HG03521 (cell line): ENCODE measurements at regions not wholly inside any gene's neighbourhood (a gene's known extent, or its start where the extent isn't known, plus 50 kb on each side); places are given as distances from the start of the nearest gene placed in this dataset.
"Not testable (repeated sequence)": the region's sequence is repeated elsewhere in the genome, so short reads cannot be mapped to it uniquely, and the experiment has no call there.

Source experiments
- ATAC-seq: cut with Tn5 transposase; IDR thresholded peaks from one replicate; pipeline ENCODE4 v1.9.1; 2021; ENCODE audit warnings: mild to moderate bottlenecking, moderate library complexity; ENCODE audit not compliant: unreplicated experiment

DNA sequence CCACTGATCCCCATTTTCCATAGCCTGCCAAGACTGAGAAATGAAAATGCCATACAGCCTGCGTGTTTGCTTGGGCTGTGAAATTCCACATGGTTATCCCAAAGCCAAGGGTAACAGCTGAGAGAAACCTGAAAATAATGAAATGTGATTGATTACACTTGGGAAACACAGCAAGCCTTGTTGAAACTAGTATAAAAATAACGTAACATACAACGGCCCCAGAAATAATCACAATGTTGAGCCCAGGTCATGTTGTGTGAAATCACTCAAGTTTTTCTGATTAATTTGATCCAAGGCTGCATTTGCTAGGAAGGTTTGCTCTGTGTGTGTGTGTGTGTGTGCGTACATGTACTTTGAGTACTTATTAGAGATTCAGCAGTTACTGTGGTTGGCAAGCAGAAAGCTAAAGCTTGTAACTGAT lies 269.0 kb downstream of the OXSM start:
- ATAC-seq = no peak

DNA sequence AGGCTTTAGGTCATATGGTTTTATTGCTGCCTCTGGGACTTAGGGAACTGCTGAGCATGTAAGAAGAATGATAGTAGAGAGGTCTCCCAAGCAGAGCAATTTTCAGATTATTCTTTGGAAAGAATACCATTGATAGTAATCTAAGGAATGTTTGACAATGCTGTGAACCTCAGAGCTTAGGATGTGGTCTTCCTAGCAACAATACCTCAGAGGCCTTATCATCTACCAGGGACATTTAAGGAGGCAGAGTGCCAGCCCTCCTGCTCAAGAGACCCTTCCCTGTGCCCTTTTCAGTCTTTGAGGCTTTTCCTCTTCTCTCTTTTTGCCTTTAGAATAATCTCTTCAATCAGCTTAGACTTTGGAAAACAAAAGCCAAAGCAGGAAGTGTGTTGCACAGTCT lies 272.1 kb downstream of the OXSM start:
- no peak for ATAC-seq

DNA sequence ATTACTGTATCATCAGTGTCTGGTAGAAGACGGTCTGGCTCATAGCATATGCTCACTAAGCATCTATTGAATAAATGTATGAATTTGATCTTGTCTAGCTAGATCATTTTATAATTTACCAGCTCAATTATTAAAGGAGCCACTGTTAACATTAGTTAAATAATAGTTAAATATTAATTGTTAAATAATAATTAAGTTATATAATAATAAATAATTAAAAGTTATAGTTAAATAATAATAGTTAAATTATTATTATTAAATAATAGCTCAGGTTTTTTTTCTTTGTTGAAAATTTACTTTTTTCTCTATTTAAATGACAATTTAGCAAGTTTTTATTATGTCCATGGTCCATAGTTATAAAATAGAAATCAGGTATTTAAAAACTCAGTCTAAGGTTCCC lies 274.4 kb downstream of the OXSM start:
- ATAC-seq = no peak

DNA sequence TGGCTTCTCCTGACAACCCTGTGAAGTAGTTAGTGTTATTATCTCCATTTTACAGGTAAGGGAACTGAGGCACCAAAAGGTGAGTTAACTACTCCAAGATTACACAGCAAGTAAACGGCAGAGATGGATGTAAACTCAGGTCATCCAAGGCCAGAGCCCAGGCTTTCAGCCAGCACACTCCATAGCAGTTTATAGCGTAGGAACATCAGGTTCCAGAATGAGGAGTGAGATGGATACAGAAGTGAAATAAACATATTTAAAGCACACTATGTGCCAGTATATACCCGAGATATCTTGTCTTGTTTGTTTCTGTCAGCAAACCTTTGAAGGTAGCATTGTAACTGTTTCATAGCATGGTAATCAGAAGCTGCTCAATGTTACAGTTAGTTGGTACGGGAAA lies 279.0 kb downstream of the OXSM start:
- ATAC-seq = no peak

DNA sequence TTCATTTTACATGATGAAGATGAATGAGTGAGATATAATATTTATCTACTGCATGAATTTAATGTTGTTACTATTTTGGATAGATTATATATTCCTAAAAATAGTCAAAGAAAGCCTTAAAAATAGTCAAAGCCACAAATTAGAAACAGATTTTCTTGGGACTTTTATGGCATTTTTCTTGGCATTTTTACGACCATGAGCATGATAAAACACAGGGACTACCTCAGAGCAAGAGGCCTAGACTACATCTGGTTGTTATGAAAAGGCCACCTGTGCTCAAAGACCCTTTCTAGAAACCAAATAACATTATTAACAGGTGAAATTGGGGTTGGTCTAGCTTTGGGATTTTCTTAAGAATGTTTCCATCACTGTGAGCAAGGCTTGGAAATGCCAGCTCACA lies 281.0 kb downstream of the OXSM start:
- ATAC-seq = no peak

DNA sequence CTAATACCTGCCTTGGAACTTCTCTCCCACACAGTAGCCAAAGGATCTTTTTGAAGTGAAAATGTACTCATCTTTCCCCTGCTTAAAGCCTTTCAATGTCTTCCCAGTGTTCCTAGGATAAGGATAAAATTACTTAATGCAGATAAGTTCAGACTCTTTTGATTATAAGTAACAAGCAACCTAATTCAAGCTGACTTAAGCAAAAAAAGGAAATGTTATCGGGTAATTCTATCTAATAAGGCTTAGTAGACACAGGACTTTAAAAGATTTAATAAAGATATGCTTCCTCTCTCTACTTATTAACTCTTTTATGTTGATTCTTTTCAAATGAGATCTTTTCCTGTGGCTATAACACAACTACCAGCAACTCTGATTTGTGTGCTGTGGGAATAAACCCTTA lies 284.2 kb downstream of the OXSM start:
- ATAC-seq = no peak

DNA sequence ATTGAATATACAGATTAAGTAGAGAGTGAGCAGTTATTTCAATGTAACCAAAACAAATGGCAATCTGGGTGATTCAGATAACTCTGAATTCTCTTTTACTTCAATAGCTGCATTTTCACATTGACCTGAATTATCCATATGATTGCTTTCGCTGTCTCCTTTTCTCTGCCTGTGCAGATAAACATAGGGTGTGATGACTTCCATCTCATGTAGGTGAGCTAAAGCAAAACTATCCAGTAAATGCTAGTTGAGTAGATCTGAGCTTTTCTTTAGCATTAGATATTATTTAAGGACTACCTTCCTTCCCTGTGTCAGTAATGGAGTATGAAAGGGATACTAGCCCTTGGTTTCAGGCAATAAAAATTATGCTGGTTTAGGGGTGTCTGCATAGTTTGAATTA lies 288.6 kb downstream of the OXSM start:
- no peak for ATAC-seq

DNA sequence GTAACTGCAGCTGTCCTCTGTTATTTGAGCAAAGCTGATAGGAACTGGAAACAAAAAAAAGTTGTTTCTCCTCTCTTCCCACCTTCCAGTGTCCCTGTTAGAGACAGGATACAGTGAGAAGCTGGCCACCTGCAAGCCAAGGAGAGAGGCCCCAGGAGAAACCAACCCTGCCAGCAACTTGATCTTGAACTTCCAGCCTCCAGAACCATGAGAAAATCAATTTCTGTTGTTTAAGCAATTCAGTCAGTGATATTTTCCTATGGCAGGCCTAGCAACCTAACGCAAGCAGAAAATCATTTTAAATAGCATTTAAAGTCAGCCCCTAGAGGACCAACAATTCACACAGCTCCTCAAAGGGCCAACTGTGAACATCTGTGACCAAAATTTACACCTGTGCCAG lies 291.3 kb downstream of the OXSM start:
- ATAC-seq = no peak

DNA sequence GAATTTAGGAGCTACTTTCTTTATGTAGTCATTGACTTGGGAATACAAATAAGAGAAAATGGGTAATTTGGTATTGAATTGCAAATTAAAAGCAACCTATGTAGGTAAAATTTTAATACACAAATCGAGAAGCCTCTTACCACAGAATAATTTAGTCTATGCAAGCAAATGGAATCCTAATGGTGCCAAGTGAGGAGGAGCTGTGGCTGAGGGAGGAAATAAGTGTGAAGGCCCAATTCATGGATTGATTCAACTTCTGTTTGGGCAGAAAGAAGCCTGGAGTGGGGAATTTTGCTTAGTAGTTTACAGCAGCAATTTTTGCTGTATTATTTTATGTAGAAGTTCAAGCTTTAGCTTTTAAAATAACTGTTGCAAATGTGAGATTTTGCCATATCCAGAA lies 291.9 kb downstream of the OXSM start:
- ATAC-seq = no peak

DNA sequence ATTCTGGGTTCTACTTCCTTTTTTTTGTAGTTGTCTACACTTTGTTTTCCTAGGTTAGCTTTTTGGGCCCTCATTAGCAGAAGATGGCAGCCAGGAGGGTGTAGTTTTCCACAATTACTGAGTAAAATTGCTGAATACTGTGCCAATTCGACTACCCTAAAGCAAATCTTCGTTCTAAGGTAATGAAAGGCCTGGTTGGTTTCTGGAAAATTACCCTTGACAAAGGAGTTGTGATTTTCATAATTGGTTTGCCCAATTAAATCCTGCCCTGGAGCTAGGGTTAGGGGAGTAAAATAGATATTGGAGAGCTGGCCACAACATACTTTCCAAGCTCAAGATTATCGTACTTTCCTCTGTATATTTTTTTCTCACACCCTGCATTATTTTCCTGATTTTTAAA lies 293.0 kb downstream of the OXSM start:
- ATAC-seq = no peak

DNA sequence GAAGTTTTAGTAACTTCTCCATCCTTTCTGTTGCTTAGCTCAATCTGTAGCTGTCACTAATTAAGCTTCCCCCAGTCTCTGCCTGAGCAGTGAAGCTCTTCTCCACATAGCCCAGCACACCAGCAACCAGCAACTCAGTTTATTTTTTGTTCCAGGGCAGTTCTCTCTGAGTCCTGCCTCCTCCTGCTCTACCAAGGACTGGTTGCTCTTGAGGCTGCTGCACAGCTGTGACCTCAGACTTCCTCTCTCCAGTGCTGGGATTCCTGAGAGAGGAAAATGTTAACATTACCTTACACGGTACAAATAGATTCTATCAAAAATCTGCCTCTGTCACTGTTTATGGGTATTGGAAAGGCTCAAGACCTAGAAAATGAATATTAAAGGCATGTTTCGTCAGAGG lies 294.7 kb downstream of the OXSM start:
- ATAC-seq = no peak

DNA sequence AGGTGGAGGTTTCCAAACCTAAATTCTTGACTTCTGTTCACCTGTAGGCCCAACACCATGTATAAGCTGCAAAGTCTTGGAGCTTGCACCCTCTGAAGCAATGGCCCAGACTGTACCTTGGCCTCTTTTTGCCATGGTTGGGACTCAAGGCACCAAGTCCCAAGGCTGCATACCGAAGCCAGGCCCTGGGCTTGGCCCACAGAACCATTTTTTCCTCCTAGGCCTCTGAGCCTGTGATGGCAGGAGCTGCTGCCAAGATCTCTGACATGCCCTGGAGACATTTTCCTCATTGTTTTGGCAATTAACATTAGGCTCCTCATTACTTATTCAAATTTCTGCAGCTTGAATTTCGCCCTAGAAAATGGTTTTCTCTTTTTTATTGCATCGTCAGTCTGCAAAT lies 297.9 kb downstream of the OXSM start:
- ATAC-seq = no peak

DNA sequence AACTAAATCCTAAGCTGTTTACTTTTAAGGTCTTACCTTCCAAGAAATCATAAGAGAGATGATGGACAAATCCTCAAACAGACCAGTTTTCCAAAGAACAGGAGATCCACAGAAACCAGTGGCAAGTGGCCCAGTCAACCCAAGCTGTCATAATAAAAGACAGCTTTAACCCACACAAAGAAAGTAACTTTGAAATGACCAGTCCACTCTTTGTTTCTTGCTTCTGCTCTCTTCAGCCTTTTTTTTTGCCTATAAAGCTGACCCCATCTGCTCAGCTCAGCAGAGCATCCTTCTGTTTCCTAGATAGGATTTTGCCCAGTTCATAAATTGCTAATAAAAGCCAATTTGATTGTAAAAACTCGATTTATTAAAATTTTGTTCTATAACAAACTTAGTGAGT lies 299.4 kb downstream of the OXSM start:
- no peak for ATAC-seq

DNA sequence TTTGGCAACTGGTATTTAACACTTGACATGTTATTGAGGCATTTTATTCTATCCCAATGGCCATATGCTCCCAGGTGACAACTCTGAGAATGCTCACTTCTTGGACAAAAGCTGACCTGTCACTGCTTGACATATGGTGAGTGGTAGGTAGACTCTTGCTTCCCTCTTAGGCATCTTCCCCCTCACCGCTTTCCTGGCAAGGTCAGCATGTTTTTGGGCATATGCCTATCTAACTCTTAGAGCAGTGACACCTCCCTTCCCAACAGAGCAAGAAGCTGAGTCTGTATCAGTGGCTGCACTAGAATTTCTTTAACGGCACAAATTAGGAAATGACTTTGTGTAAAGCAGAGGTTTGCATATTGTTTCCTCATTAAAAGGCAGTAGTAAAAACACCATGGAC lies 300.7 kb downstream of the OXSM start:
- no peak for ATAC-seq

DNA sequence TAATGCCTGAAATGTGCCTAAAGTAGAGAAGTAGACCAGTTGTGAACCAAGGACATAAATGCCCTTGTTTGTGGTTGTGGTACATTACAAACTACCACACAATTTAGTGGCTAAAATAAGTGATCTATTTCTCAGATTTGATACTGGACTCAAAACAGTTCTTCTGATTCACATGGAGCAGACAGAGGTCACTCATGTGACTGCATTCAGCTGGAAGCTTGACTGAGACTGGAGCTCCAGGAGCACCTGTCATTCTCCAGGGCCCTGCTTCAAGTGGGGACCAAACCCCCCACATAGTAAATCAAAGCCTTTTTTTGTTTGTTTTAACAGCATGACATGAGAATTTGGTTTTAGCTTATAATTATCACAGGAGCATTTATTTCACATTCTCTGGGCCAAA lies 301.2 kb downstream of the OXSM start:
- no peak for ATAC-seq

DNA sequence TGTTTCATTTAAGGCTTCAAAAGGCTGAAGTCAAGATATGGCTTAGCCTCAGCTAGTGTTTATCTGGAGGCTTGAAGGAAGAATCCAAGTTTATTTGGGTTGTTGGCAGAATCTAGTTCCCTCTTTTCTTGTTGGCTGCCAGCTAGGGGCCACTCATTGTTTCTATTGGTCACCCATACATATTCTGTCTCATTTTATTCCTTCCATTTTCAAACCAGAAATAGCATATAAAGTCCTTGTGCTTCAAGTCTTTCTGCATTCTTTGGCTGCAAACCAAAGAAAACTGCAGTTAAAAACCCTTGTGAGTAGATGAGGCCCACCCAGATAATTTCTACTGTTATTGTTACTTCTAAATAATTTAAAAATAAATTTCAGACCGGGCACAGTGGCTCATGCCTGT lies 301.7 kb downstream of the OXSM start:
- no peak for ATAC-seq

DNA sequence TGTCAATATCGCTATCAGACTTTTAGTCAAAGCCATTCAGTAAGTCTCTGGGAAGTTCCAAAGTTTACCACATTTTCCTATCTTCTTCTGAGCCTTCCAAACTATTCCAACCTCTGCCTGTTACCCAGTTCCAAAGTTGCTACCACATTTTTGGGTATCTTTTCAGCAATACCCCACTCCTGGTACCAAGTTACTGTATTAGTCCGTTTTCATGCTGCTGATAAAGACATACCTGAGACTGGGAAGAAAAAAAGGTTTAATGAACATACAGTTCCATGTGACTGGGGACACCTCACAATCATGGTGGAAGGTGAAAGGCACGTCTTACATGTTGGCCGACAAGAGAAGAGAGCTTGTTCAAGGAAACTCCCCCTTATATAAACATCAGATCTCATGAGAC lies 307.2 kb downstream of the OXSM start:
- ATAC-seq = not testable (repeated sequence)

DNA sequence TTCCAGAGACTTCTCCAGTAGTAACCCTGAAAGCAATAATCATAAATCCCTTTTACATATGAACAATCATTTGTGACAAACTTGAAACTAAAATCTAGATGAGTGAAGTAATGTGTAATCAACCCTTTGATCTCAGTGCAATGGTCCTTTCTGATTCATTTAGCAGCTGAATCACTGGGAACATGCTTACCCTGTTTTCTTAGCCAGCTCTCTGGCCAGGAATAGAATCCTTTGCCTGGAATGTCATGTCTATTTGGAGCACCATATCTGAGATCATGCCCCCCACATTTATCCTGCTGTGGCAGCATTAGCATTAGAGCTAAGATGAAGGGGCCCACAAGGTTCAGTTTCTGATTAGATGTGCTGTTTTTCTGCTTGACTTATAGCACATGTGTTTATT lies 309.8 kb downstream of the OXSM start:
- no peak for ATAC-seq

DNA sequence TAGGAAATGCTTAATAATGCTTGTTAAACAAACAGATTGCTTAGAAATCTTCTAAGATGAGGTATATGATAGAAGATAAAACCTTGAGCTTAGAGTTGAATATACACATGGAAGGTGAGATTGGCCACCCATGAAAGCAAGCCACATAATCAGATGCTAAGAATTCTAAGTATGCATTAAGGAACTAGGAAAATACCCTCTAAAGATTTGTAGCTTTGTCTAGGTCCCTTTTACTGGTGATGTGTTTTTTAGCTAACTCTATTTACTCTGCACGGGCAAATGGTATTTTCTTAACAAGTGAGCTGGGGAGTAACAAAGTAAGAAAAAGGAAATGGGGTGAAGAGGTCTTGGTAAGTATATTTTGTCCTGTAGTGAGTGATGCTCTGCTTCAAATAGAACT lies 310.3 kb downstream of the OXSM start:
- ATAC-seq = no peak

DNA sequence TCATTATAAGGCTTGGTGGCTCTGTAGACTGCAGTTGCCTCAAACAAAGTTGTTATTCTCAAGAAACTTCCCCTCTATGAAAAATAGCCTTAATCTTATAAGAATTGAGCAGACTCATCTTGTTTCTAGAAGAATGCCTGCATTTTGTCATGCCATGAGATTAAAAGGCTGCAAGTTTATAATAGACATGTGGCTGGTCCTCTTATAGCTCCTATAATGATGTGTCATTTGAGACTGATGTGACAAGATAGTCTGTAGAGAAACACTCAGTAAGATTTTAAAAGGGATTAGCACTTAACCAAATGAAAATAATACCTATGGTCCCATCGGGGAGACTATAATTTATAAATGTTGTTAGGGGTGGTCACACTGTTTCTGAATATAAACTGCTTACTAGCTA lies 312.5 kb downstream of the OXSM start:
- no peak for ATAC-seq

DNA sequence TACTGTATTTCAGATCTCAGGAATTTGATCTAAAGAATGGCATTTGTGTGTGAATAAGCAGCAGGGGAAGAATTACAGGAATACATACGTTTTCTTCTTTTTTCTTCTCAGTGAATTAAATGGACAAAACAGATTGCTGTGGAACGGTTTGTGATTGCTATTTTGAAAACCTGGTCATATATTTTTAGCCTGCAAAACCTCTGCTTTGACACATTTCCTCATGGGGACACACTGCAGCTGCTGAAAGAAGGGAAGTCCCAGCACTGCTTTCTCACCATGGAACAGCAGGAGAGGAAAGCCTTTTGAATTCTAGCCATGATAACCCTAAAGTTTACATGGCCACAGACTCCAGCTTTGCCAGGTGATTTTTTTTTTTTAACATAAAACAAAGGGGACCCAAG lies 315.0 kb downstream of the OXSM start:
- no peak for ATAC-seq

DNA sequence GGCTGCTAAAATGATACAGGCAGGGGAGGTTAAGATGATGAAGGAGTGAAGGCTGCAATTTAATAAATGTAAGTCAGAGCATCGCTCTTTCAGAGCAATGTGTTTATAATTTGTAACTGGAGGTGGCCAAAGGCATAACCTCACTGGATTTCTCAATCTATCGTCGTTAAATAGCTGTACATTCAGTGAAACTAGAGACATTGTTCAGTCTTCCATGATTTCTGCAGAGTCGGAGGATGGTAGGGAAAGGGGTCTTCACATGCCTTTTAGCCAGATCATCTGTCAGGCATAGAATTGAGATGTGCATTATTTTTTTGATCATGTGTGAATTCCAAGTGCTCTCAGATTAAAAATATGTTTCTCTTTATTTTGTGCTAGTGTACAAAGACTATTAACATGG lies 315.4 kb downstream of the OXSM start:
- ATAC-seq = no peak

DNA sequence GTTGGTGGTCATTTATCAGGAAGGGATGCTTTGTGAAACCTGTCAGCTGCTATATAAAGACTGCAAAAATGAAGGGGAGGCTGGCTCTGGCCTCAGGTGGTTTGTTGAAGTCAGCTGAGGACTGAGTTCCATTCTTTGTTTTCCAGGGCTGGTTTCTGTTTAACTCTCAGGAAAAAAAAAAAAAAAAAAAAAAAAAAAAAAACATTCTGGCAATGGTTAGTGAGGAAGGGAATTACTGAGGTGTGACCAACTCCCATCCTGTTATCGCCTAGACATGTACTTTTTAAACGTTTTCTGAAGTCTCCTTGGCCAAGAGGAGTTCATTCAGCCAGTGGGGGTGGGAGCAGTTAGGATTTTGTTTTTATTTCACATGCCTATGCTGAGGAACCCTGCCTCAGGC lies 316.3 kb downstream of the OXSM start:
- ATAC-seq = no peak

DNA sequence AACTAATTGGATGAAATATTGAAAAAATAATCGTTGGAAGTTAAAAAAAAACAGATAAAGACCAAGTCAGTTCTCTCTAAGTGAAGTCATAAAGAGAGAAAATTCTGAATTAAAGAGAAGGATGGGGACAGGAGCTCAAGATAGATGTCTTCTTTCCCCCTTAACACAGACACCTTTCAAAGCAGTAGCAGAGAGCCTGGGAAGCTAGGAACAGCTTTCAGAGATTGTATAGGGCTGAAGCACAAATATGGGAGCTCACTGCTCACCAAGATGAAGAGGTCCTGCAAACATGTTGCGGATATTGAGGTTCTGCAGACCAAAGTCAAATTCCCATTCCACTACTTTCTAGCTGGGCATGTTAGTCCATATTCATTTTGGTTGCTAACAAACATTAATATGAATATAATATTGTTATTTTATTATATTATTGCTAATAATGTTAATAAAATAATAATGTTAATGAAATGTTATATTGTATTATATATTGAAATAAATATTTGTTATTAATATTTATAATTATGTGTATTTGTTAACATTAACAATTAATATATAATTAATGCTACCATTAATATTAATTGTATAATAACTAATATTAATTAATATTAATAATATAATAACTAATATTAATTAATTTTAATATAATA lies 319.1 kb downstream of the OXSM start:
- ATAC-seq = no peak
